ENCODE measurements at regions not wholly inside any gene's neighbourhood (a gene's known extent, or its start where the extent isn't known, plus 50 kb on each side); places are given as distances from the start of the nearest gene placed in this dataset.

- TF ChIP-seq CTCF (IDR thresholded peaks at IDR 0.05) (peak; percentile 33 to 50 (median 46)), POLR2A (IDR thresholded peaks at IDR 0.05; ENCODE audit: low read depth) (no peak)
Observed at GRCh38 chr13:107650081-107650701, 565.1 kb downstream of the LIG4 start.
